ENCODE measurements at regions not wholly inside any gene's neighbourhood (a gene's known extent, or its start where the extent isn't known, plus 50 kb on each side); places are given as distances from the start of the nearest gene placed in this dataset.

DNA sequence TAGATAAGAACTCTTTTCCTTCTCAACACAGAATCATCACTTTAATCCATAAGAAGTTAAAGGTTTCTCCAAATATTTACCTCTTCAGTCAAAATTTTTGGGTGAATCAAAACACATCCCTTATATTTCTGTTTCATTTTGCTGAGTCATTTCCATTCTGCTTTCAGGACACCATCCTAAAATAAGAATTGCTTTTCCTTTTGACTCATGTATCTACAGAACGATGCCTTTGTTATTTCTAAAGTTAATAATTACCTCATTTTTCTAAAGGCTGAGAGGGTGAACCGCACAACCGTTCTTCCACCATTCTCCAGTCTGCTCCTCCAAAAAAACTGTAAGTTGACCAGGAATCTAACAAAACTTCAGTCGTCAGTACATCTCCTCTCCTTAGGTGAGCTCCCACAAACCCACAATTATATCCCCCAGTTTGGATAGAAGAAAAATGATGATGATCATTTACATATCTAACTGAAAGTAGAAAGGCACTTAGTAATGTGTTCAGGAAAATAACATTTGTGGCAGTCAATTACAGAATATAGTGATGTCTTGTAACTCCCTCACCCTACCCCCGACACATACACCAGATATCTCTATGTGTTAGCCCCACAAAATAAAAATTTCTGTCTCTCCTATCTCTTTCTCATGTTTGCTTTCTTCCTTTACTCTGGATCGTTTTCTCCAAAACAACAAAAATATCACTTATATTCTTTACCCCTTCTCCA, 162.5 kb downstream of the RAD51AP2 start:
- WGBS (ENCODE audit: extremely low coverage, insufficient read length, low lambda C conversion rate): 100% methylated on average over 1 of the region's 6 CpGs
- H3K27ac Mint-ChIP-seq: no peak overlapping the region
- no peak overlapping the region for H3K14ac ChIP-seq (ENCODE audit: insufficient read depth, low read length)
- no peaks in the 10 kb centered on the region for H3K27me3 Mint-ChIP-seq (ENCODE audit: low read depth)
- DNase-seq: no peak
- H3K56ac ChIP-seq (ENCODE audit: insufficient read length, low read depth, low read length): no peak overlapping the region
- no peak overlapping the region for H3K23ac ChIP-seq (ENCODE audit: insufficient read length, low read depth, low read length)
- no peaks in the 10 kb centered on the region for H3K79me2 ChIP-seq (ENCODE audit: insufficient read depth, low read length)
- H2BK20ac ChIP-seq (ENCODE audit: low read depth, low read length, poor library complexity, severe bottlenecking): no peak overlapping the region
- H3K4me1 Mint-ChIP-seq: peaks cover 0 to 3% of the 10 kb centered on the region in 2 experiments; a peak in 2 of 4 replicates
- H3K9me3 ChIP-seq (ENCODE audit: control insufficient read depth, low read depth, low read length): no peaks in the 10 kb centered on the region
- H3K27ac ChIP-seq (ENCODE audit: insufficient read length, low read depth, low read length): no peak overlapping the region
- no peak overlapping the region for H3K9ac ChIP-seq (ENCODE audit: extremely low read depth, insufficient read length, low read length)
- H4K5ac ChIP-seq (ENCODE audit: insufficient read length, low read depth, low read length): no peak overlapping the region
- no peaks in the 10 kb centered on the region for H4K20me1 ChIP-seq (ENCODE audit: control insufficient read depth, insufficient read depth, insufficient read length)
- H3K27me3 ChIP-seq (ENCODE audit: insufficient read depth, low read length): no peaks in the 10 kb centered on the region
- H3K4me2 ChIP-seq (ENCODE audit: insufficient read depth, insufficient read length, low read length): no peak overlapping the region
- H3K4ac ChIP-seq (ENCODE audit: low read depth, low read length): no peak overlapping the region
- no peak overlapping the region for H2BK12ac ChIP-seq (ENCODE audit: insufficient read length, low read depth, low read length)
- no peaks in the 10 kb centered on the region for H3K4me1 ChIP-seq (ENCODE audit: insufficient read depth, low read length)
- no peak overlapping the region for H3K4me3 Mint-ChIP-seq
- H3K18ac ChIP-seq (ENCODE audit: insufficient read length, low read depth, low read length): no peak overlapping the region
- no peak overlapping the region for H2AFZ ChIP-seq (ENCODE audit: low read length)
- no peaks in the 10 kb centered on the region for H3K9me3 Mint-ChIP-seq
- no peak overlapping the region for H2BK15ac ChIP-seq (ENCODE audit: low read depth, low read length)
- TF ChIP-seq, protein P1, sequence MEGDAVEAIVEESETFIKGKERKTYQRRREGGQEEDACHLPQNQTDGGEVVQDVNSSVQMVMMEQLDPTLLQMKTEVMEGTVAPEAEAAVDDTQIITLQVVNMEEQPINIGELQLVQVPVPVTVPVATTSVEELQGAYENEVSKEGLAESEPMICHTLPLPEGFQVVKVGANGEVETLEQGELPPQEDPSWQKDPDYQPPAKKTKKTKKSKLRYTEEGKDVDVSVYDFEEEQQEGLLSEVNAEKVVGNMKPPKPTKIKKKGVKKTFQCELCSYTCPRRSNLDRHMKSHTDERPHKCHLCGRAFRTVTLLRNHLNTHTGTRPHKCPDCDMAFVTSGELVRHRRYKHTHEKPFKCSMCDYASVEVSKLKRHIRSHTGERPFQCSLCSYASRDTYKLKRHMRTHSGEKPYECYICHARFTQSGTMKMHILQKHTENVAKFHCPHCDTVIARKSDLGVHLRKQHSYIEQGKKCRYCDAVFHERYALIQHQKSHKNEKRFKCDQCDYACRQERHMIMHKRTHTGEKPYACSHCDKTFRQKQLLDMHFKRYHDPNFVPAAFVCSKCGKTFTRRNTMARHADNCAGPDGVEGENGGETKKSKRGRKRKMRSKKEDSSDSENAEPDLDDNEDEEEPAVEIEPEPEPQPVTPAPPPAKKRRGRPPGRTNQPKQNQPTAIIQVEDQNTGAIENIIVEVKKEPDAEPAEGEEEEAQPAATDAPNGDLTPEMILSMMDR (conservative IDR thresholded peaks at IDR 0.05): no peak
- no peak overlapping the region for H4K91ac ChIP-seq (ENCODE audit: insufficient read length, low read depth, low read length)
- no peak overlapping the region for H2AK5ac ChIP-seq (ENCODE audit: insufficient read length, low read length)
- H2BK120ac ChIP-seq (ENCODE audit: low read depth, low read length, poor library complexity, severe bottlenecking): no peak overlapping the region
- no peaks in the 10 kb centered on the region for H3K36me3 Mint-ChIP-seq (ENCODE audit: insufficient read depth in 1 of 3, low read depth in 3 of 3)
- no peaks in the 10 kb centered on the region for H3K23me2 ChIP-seq (ENCODE audit: insufficient read length, low read depth, low read length, poor library complexity, severe bottlenecking)
- H2BK5ac ChIP-seq (ENCODE audit: insufficient read length, low read length): no peak overlapping the region
- H3K79me1 ChIP-seq (ENCODE audit: insufficient read depth, low read depth, low read length, poor library complexity, severe bottlenecking): no peaks in the 10 kb centered on the region
- H4K8ac ChIP-seq (replicated peaks; ENCODE audit: insufficient read length, low read depth, low read length): no peak overlapping the region
- no peak overlapping the region for H3T11ph ChIP-seq (ENCODE audit: low read length)

Data from H9 (cell line).